HepG2 (cell line): ENCODE measurements at regions not wholly inside any gene's neighbourhood (a gene's known extent, or its start where the extent isn't known, plus 50 kb on each side); places are given as distances from the start of the nearest gene placed in this dataset.
A peak's percentile ranks its signal among the peaks of the same experiment; 100 is the strongest.

Experiments used
- ATF7 ChIP-seq, 2 experiments: fragments of 450-650 bp in 1 of 2; sonication (generic) in 1 of 2; formaldehyde crosslinking in 1 of 2; IDR thresholded peaks; 2 replicates each; pipeline versions ENCODE4 v1.4.0 to v1.6.1; 2016 to 2020; ENCODE audit warnings: antibody characterized with exemption in 1 of 2, mild to moderate bottlenecking in 1 of 2, missing genetic modification reagents in 1 of 2
- FIP1L1 ChIP-seq: fragments of 200-400 bp; formaldehyde crosslinking; IDR thresholded peaks from 2 replicates; pipeline ENCODE4 v1.6.1; 2018; ENCODE audit warnings: low read depth, mild to moderate bottlenecking, low read length, moderate library complexity, borderline replicate concordance; ENCODE audit not compliant: insufficient read depth
- HNF1B ChIP-seq: sonication (generic); formaldehyde crosslinking; IDR thresholded peaks from 2 replicates; pipeline ENCODE4 v1.5.1; 2020; ENCODE audit warnings: mild to moderate bottlenecking, moderate library complexity, missing genetic modification reagents
- HNRNPK ChIP-seq: fragments of 200-400 bp; formaldehyde crosslinking; IDR thresholded peaks from 2 replicates; pipeline ENCODE4 v1.6.1; 2018; ENCODE audit warnings: low read length, low read depth, moderate library complexity, mild to moderate bottlenecking; ENCODE audit not compliant: poor library complexity, severe bottlenecking
- NR1H2 ChIP-seq: sonication (generic); formaldehyde crosslinking; IDR thresholded peaks from 2 replicates; pipeline ENCODE4 v1.8.1; 2022; ENCODE audit warnings: low read depth, missing genetic modification reagents, borderline replicate concordance
- RARG ChIP-seq: sonication (generic); formaldehyde crosslinking; IDR thresholded peaks from 2 replicates; pipeline ENCODE4 v1.4.0; 2020; ENCODE audit warnings: low read depth, mild to moderate bottlenecking, missing genetic modification reagents
- SIX4 ChIP-seq: sonication (generic); formaldehyde crosslinking; IDR thresholded peaks from 2 replicates; pipeline ENCODE4 v1.4.0; 2020; ENCODE audit warnings: missing genetic modification reagents
- SRSF9 ChIP-seq: fragments of 200-400 bp; formaldehyde crosslinking; IDR thresholded peaks from 2 replicates; pipeline ENCODE4 v1.6.1; 2018; ENCODE audit warnings: borderline replicate concordance, mild to moderate bottlenecking, low read depth, low read length; ENCODE audit not compliant: insufficient read depth, poor library complexity, severe bottlenecking
- TARDBP ChIP-seq: sonication (generic); formaldehyde crosslinking; IDR thresholded peaks from 2 replicates; pipeline ENCODE4 v1.8.0; 2022; ENCODE audit warnings: mild to moderate bottlenecking, missing genetic modification reagents
- ZFP36 ChIP-seq: fragments of 150-350 bp; IDR thresholded peaks from 2 replicates; pipeline ENCODE4 v1.6.1; 2018; ENCODE audit warnings: borderline replicate concordance, low read length, low read depth; ENCODE audit not compliant: partially characterized antibody
- ZNF292 ChIP-seq: sonication (generic); formaldehyde crosslinking; IDR thresholded peaks from 2 replicates; pipeline ENCODE4 v1.8.1; 2022; ENCODE audit warnings: mild to moderate bottlenecking, low read depth, missing genetic modification reagents, borderline replicate concordance
- ZNF337 ChIP-seq: sonication (generic); formaldehyde crosslinking; IDR thresholded peaks from 2 replicates; pipeline ENCODE4 v1.5.1; 2020; ENCODE audit warnings: missing genetic modification reagents, low read depth, mild to moderate bottlenecking, borderline replicate concordance
- ZNF546 ChIP-seq: sonication (generic); formaldehyde crosslinking; conservative IDR thresholded peaks from 2 replicates; pipeline ENCODE4 v1.8.1; 2023; ENCODE audit warnings: mild to moderate bottlenecking, missing genetic modification reagents
- ZNF660 ChIP-seq: sonication (generic); formaldehyde crosslinking; IDR thresholded peaks from 2 replicates; pipeline ENCODE4 v1.5.1; 2020; ENCODE audit warnings: mild to moderate bottlenecking, low read depth, missing genetic modification reagents, borderline replicate concordance
- ZNF678 ChIP-seq: sonication (generic); formaldehyde crosslinking; IDR thresholded peaks from 2 replicates; pipeline ENCODE4 v1.4.0; 2020; ENCODE audit warnings: mild to moderate bottlenecking, missing genetic modification reagents
- TF ChIP-seq, protein P1 (sequence below): sonication (generic); formaldehyde crosslinking; IDR thresholded peaks from 2 replicates; pipeline ENCODE4 v1.8.1; 2022; ENCODE audit warnings: low read depth, mild to moderate bottlenecking, missing genetic modification reagents
- TF ChIP-seq, protein P2 (sequence below): sonication (generic); formaldehyde crosslinking; IDR thresholded peaks from 2 replicates; pipeline ENCODE4 v1.8.0; 2023; ENCODE audit warnings: mild to moderate bottlenecking, missing genetic modification reagents
- TF ChIP-seq, protein P3 (sequence below): sonication (generic); formaldehyde crosslinking; IDR thresholded peaks from 2 replicates; pipeline ENCODE4 v1.4.0; 2020; ENCODE audit warnings: missing genetic modification reagents, borderline replicate concordance
- TF ChIP-seq, protein P4 (sequence below): sonication (generic); formaldehyde crosslinking; IDR thresholded peaks from 2 replicates; pipeline ENCODE4 v1.4.0; 2020; ENCODE audit warnings: missing genetic modification reagents
- TF ChIP-seq, protein P5 (sequence below): sonication (generic); formaldehyde crosslinking; IDR thresholded peaks from 2 replicates; pipeline ENCODE4 v1.4.0; 2020; ENCODE audit warnings: missing genetic modification reagents

- TF ChIP-seq SRSF9 = no peak
- no peak for TF ChIP-seq HNRNPK
- TF ChIP-seq RARG (CRISPR knock-in tag) = no peak
- peak; percentile 39; the same call in 1 of the 2 replicates for TF ChIP-seq ZNF292 (CRISPR knock-in tag)
- TF ChIP-seq HNF1B = no peak
- TF ChIP-seq ATF7 (IDR thresholded peaks at IDR 0.05) = no peak
- no peak for TF ChIP-seq ATF7 (CRISPR knock-in tag; IDR thresholded peaks at IDR 0.05)
- no peak for TF ChIP-seq ZFP36
- TF ChIP-seq ZNF678 (CRISPR knock-in tag) = no peak
- no peak for TF ChIP-seq ZNF337 (CRISPR knock-in tag)
- TF ChIP-seq, protein P1, sequence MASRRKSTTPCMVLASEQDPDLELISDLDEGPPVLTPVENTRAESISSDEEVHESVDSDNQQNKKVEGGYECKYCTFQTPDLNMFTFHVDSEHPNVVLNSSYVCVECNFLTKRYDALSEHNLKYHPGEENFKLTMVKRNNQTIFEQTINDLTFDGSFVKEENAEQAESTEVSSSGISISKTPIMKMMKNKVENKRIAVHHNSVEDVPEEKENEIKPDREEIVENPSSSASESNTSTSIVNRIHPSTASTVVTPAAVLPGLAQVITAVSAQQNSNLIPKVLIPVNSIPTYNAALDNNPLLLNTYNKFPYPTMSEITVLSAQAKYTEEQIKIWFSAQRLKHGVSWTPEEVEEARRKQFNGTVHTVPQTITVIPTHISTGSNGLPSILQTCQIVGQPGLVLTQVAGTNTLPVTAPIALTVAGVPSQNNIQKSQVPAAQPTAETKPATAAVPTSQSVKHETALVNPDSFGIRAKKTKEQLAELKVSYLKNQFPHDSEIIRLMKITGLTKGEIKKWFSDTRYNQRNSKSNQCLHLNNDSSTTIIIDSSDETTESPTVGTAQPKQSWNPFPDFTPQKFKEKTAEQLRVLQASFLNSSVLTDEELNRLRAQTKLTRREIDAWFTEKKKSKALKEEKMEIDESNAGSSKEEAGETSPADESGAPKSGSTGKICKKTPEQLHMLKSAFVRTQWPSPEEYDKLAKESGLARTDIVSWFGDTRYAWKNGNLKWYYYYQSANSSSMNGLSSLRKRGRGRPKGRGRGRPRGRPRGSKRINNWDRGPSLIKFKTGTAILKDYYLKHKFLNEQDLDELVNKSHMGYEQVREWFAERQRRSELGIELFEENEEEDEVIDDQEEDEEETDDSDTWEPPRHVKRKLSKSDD (CRISPR knock-in tag) = no peak
- TF ChIP-seq, protein P2, sequence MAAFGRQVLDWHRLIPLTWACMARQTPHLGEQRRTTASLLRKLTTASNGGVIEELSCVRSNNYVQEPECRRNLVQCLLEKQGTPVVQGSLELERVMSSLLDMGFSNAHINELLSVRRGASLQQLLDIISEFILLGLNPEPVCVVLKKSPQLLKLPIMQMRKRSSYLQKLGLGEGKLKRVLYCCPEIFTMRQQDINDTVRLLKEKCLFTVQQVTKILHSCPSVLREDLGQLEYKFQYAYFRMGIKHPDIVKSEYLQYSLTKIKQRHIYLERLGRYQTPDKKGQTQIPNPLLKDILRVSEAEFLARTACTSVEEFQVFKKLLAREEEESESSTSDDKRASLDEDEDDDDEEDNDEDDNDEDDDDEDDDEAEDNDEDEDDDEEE (CRISPR knock-in tag) = no peak
- no peak for TF ChIP-seq FIP1L1
- TF ChIP-seq, protein P3, sequence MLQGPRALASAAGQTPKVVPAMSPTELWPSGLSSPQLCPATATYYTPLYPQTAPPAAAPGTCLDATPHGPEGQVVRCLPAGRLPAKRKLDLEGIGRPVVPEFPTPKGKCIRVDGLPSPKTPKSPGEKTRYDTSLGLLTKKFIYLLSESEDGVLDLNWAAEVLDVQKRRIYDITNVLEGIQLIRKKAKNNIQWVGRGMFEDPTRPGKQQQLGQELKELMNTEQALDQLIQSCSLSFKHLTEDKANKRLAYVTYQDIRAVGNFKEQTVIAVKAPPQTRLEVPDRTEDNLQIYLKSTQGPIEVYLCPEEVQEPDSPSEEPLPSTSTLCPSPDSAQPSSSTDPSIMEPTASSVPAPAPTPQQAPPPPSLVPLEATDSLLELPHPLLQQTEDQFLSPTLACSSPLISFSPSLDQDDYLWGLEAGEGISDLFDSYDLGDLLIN = no peak
- TF ChIP-seq ZNF546 (CRISPR knock-in tag) = no peak
- TF ChIP-seq, protein P4, sequence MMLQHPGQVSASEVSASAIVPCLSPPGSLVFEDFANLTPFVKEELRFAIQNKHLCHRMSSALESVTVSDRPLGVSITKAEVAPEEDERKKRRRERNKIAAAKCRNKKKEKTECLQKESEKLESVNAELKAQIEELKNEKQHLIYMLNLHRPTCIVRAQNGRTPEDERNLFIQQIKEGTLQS (CRISPR knock-in tag) = no peak
- TF ChIP-seq TARDBP (CRISPR knock-in tag) = no peak
- TF ChIP-seq ZNF660 (CRISPR knock-in tag) = no peak
- no peak for TF ChIP-seq SIX4 (CRISPR knock-in tag)
- no peak for TF ChIP-seq NR1H2 (CRISPR knock-in tag)
- TF ChIP-seq, protein P5, sequence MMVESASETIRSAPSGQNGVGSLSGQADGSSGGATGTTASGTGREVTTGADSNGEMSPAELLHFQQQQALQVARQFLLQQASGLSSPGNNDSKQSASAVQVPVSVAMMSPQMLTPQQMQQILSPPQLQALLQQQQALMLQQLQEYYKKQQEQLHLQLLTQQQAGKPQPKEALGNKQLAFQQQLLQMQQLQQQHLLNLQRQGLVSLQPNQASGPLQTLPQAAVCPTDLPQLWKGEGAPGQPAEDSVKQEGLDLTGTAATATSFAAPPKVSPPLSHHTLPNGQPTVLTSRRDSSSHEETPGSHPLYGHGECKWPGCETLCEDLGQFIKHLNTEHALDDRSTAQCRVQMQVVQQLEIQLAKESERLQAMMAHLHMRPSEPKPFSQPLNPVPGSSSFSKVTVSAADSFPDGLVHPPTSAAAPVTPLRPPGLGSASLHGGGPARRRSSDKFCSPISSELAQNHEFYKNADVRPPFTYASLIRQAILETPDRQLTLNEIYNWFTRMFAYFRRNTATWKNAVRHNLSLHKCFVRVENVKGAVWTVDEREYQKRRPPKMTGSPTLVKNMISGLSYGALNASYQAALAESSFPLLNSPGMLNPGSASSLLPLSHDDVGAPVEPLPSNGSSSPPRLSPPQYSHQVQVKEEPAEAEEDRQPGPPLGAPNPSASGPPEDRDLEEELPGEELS = peak; percentile 32; the same call in 1 of the 2 replicates
Observed at GRCh38 chr2:156189143-156189542, 143.4 kb downstream of the NR4A2 start (continued).
